OCI-LY3 (cell line): ENCODE measurements at regions not wholly inside any gene's neighbourhood (a gene's known extent, or its start where the extent isn't known, plus 50 kb on each side); places are given as distances from the start of the nearest gene placed in this dataset.

Source experiments
- EZH2phosphoT487 ChIP-seq: fragments of 200-600 bp; shearing (Covaris generic); IDR thresholded peaks from 2 replicates; pipeline ENCODE4 v1.6.1; 2018; ENCODE audit warnings: antibody characterized with exemption, mixed run types, low read depth
- TF ChIP-seq, protein P1 (sequence below): fragments of 200-600, 300-600 bp; sonication (generic); IDR thresholded peaks from 2 replicates; pipeline ENCODE4 v1.5.1; 2014; ENCODE audit warnings: antibody characterized with exemption, low read length, low read depth

GRCh38 chr10:6912021-6912420 is 331.9 kb upstream of the PRKCQ start:
- TF ChIP-seq, protein P1, sequence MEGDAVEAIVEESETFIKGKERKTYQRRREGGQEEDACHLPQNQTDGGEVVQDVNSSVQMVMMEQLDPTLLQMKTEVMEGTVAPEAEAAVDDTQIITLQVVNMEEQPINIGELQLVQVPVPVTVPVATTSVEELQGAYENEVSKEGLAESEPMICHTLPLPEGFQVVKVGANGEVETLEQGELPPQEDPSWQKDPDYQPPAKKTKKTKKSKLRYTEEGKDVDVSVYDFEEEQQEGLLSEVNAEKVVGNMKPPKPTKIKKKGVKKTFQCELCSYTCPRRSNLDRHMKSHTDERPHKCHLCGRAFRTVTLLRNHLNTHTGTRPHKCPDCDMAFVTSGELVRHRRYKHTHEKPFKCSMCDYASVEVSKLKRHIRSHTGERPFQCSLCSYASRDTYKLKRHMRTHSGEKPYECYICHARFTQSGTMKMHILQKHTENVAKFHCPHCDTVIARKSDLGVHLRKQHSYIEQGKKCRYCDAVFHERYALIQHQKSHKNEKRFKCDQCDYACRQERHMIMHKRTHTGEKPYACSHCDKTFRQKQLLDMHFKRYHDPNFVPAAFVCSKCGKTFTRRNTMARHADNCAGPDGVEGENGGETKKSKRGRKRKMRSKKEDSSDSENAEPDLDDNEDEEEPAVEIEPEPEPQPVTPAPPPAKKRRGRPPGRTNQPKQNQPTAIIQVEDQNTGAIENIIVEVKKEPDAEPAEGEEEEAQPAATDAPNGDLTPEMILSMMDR, result no peak
- no peak for TF ChIP-seq EZH2phosphoT487
